ENCODE measurements at regions not wholly inside any gene's neighbourhood (a gene's known extent, or its start where the extent isn't known, plus 50 kb on each side); places are given as distances from the start of the nearest gene placed in this dataset.

DNA sequence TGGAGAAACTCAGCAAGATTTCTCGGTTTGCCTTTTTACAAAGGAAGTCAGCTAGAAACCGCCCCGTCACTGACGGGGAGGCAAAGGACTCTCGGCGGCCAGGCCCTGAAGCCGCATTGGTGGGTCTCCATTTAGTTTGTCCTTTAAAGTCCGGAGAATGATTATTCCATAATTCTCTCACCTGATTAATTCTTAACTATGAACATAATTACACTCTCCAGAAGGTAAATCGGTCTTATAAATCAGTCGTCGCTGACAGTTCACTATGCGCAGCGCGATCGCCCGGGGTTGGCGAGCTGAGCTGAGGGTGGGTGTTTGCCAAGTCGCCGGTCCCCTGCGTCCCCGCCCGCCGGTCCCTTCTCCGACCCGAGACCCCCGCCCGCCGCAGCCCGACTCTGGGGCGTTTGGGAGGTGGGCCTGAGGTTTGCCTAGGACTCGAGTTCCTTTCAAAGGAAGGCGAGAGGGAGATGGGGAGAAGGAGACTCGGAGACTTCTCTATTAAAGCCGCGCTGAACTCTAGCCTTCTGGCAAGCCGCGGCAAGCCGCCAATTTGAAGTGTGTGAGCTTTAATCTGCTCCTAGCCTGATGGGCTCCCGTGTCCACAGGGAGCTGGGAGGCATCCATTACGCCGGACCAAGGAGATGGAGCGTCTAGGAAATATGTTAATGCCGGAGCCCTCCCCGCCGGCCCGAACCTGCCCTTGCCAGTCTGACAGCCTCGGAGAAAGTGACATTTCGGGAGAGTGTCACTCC is 392.9 kb downstream of the NOVA1 start:
- no peaks in the 10 kb centered on the region for H3K36me3 ChIP-seq (ENCODE audit: control insufficient read depth in 2 of 2, insufficient read depth in 2 of 2, low read length in 2 of 2)
- no peaks in the 10 kb centered on the region for H3K9me3 ChIP-seq (ENCODE audit: control insufficient read depth in 2 of 2, low read length in 2 of 2)
- peak overlapping the region; percentile 24 for H3K27ac ChIP-seq (ENCODE audit: low read length)
- H3K27me3 ChIP-seq (ENCODE audit: control insufficient read depth in 1 of 2, insufficient read depth in 2 of 2, low read length in 2 of 2): peaks cover 2 to 11% of the 10 kb centered on the region in 2 donors
- H3K4me1 ChIP-seq (ENCODE audit: control insufficient read depth, insufficient read depth, low read length): no peaks in the 10 kb centered on the region
- peak overlapping the region; percentile 73 for H3K4me3 ChIP-seq (ENCODE audit: low read length in 2 of 2)
- H3K9ac ChIP-seq (ENCODE audit: low read length in 2 of 2): peak overlapping the region; percentile 6 to 72

DNA sequence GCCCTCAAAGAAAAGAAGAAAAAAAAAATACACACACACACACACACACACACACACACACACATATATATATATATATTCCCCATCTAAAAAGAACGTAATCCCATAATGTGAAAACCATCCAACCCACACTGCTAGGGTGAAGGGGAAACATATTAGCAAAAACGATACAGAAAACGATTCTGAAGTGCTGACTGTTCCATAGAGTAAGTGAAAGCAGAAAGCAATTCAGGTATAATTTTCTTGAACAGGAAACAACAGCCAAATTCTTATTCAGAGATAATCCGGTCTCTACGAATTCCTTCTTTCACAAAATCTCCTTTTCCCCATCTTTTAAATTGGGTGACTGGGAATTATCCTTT is 393.5 kb downstream of the NOVA1 start:
- Histone ChIP-seq H3K36me3 (ENCODE audit: control insufficient read depth in 2 of 2, insufficient read depth in 2 of 2, low read length in 2 of 2) (no peaks in the 10 kb centered on the region), H3K4me3 (ENCODE audit: low read length in 2 of 2) (peak overlapping the region; percentile 73), H3K27ac (ENCODE audit: low read length) (peak overlapping the region; percentile 24), H3K9me3 (ENCODE audit: control insufficient read depth in 2 of 2, low read length in 2 of 2) (no peaks in the 10 kb centered on the region), H3K4me1 (ENCODE audit: control insufficient read depth, insufficient read depth, low read length) (no peaks in the 10 kb centered on the region), H3K9ac (ENCODE audit: low read length in 2 of 2) (peak overlapping the region in 1 of 2 donors; percentile 72), H3K27me3 (ENCODE audit: control insufficient read depth in 1 of 2, insufficient read depth in 2 of 2, low read length in 2 of 2) (peaks cover 2 to 11% of the 10 kb centered on the region in 2 donors)

DNA sequence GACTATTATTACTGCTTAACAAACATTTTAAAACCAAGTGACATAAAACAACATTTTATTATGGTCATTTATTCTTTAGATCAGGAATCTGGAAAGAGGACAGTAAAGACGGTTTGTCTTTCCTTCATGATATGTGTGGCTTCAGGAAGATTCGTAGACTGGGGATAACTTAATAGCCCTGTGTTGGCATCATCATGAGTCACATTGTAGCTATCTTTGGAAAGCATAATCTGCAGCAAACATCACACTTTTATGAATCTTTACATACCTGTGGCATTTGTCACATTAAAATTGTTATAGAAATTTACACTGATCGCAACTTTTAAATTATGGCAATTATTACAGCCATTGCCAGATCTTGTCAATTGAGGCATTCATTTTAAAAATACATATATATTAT is 397.1 kb downstream of the NOVA1 start:
- H3K36me3 ChIP-seq (ENCODE audit: control insufficient read depth in 2 of 2, insufficient read depth in 2 of 2, low read length in 2 of 2): no peaks in the 10 kb centered on the region
- peaks cover 2 to 11% of the 10 kb centered on the region in 2 donors for H3K27me3 ChIP-seq (ENCODE audit: control insufficient read depth in 1 of 2, insufficient read depth in 2 of 2, low read length in 2 of 2)
- no peak overlapping the region for H3K4me3 ChIP-seq (ENCODE audit: low read length in 2 of 2)
- no peak overlapping the region for H3K9ac ChIP-seq (ENCODE audit: low read length in 2 of 2)
- H3K27ac ChIP-seq (ENCODE audit: low read length): no peak overlapping the region
- H3K9me3 ChIP-seq (ENCODE audit: control insufficient read depth in 2 of 2, low read length in 2 of 2): no peaks in the 10 kb centered on the region
- H3K4me1 ChIP-seq (ENCODE audit: control insufficient read depth, insufficient read depth, low read length): no peaks in the 10 kb centered on the region

DNA sequence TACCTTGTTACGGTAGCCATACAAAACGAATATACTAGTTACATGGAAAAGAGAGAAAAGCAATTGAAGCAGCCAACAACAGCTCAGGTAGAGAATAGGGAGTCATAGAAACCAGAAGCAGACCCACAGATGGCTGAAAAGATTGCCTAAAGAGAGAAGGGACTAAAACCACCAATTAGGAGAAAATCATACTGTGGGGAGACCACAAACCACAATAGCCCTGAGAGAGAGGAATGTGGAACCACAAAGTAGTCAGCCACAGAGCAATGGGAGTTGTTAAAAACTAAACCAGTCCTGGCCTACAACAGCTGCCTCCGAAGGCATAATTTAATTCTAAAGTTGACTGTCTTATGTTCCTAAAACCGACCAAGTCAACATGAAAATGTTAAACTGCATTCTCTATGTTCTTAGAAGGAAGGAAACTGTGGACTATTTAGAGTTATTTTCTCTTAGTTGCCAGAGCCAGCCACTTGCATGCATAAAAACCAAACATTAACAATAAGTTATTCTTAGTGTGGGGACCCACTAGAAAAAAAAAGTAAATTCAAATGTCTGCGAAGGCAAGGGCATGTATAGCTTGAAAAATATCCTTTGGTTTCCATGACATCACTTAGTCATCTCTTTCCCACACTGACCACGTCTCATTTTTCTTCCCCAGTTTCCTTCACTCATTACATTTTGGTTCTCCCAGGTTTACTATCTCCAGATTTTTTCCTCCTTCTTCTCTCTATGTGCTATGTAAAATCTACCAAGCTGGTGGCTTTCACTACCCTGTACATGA is 398.1 kb downstream of the NOVA1 start:
- Histone ChIP-seq H3K36me3 (ENCODE audit: control insufficient read depth in 2 of 2, insufficient read depth in 2 of 2, low read length in 2 of 2) (no peaks in the 10 kb centered on the region), H3K9ac (ENCODE audit: low read length in 2 of 2) (no peak overlapping the region), H3K27ac (ENCODE audit: low read length) (no peak overlapping the region)

DNA sequence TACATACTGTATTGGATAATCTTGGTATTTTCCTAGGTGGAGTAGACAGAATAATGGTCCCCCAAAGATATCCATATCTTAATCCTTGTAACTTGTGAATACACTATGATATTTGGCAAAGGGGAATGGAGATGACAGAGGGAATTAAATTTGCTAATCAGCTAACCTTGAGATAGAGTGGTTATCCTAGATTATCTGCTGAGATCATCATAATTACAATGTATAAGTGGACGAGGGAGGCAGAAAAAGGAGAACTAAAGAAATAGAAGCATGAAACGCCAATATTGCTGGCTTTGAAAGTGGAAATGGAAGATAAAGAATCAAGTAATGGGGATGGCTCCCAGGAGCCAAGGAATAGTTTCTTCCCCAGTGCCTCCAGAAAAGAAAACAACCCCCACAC is 398.7 kb downstream of the NOVA1 start:
- Histone ChIP-seq H3K9ac (ENCODE audit: low read length in 2 of 2) (no peak overlapping the region), H3K9me3 (ENCODE audit: control insufficient read depth in 2 of 2, low read length in 2 of 2) (no peaks in the 10 kb centered on the region), H3K4me1 (ENCODE audit: control insufficient read depth, insufficient read depth, low read length) (no peaks in the 10 kb centered on the region), H3K4me3 (ENCODE audit: low read length in 2 of 2) (no peak overlapping the region), H3K36me3 (ENCODE audit: control insufficient read depth in 2 of 2, insufficient read depth in 2 of 2, low read length in 2 of 2) (no peaks in the 10 kb centered on the region), H3K27me3 (ENCODE audit: control insufficient read depth in 1 of 2, insufficient read depth in 2 of 2, low read length in 2 of 2) (peaks cover 0 to 2% of the 10 kb centered on the region in 2 donors), H3K27ac (ENCODE audit: low read length) (no peak overlapping the region)

More for the DNA sequence above, 398.1 kb downstream of the NOVA1 start:
- no peaks in the 10 kb centered on the region for H3K4me1 ChIP-seq (ENCODE audit: control insufficient read depth, insufficient read depth, low read length)
- no peak overlapping the region for H3K4me3 ChIP-seq (ENCODE audit: low read length in 2 of 2)
- no peaks in the 10 kb centered on the region for H3K9me3 ChIP-seq (ENCODE audit: control insufficient read depth in 2 of 2, low read length in 2 of 2)
- H3K27me3 ChIP-seq (ENCODE audit: control insufficient read depth in 1 of 2, insufficient read depth in 2 of 2, low read length in 2 of 2): peaks cover 2 to 4% of the 10 kb centered on the region in 2 donors

DNA sequence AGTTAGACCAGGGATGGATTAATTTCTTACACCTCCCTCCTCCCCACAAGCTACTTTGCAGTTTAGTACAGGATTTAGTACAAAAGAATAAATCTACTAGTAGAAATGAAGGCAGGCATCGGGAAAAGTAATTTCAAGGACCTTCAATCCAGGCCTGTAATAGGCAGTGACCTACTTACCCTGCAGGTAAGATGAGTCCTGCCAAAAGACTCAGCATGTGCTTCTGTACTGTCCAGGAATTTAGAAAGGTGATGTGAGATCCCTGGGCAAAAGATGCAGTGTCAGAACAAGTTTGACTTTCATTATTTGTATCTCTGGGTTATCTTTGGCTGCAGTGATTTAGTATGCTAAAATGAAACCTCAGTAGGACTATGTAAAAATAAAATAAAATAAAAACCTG is 403.0 kb downstream of the NOVA1 start:
- no peaks in the 10 kb centered on the region for H3K36me3 ChIP-seq (ENCODE audit: control insufficient read depth in 2 of 2, insufficient read depth in 2 of 2, low read length in 2 of 2)
- H3K27ac ChIP-seq (ENCODE audit: low read length): no peak overlapping the region
- no peaks in the 10 kb centered on the region for H3K9me3 ChIP-seq (ENCODE audit: control insufficient read depth in 2 of 2, low read length in 2 of 2)
- H3K4me3 ChIP-seq (ENCODE audit: low read length in 2 of 2): no peak overlapping the region
- no peak overlapping the region for H3K9ac ChIP-seq (ENCODE audit: low read length in 2 of 2)
- H3K27me3 ChIP-seq (ENCODE audit: control insufficient read depth in 1 of 2, insufficient read depth in 2 of 2, low read length in 2 of 2): no peaks in the 10 kb centered on the region
- no peaks in the 10 kb centered on the region for H3K4me1 ChIP-seq (ENCODE audit: control insufficient read depth, insufficient read depth, low read length)

DNA sequence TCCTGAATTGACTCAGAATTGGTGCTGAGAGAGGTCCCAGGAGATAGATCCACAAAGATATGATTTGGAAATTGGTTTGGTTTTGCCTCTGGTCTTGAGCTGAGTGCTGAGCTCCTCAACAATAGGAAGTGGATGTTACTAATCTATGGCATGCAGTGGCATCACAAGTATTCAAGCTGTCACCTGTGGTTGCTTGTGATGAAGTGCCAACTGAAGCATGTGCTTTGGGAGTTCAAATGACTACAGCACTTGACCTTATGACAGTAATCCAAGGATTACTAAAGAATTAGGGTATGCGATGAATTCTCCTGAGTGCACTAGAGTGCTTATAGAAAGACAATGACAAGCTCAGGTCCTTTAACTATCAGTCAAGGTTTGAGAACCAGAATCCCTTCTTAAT is 406.2 kb downstream of the NOVA1 start:
- Histone ChIP-seq H3K9ac (ENCODE audit: low read length in 2 of 2) (no peak overlapping the region), H3K27me3 (ENCODE audit: control insufficient read depth in 1 of 2, insufficient read depth in 2 of 2, low read length in 2 of 2) (no peaks in the 10 kb centered on the region), H3K27ac (ENCODE audit: low read length) (no peak overlapping the region), H3K9me3 (ENCODE audit: control insufficient read depth in 2 of 2, low read length in 2 of 2) (no peaks in the 10 kb centered on the region), H3K36me3 (ENCODE audit: control insufficient read depth in 2 of 2, insufficient read depth in 2 of 2, low read length in 2 of 2) (no peaks in the 10 kb centered on the region), H3K4me1 (ENCODE audit: control insufficient read depth, insufficient read depth, low read length) (no peaks in the 10 kb centered on the region), H3K4me3 (ENCODE audit: low read length in 2 of 2) (no peak overlapping the region)

DNA sequence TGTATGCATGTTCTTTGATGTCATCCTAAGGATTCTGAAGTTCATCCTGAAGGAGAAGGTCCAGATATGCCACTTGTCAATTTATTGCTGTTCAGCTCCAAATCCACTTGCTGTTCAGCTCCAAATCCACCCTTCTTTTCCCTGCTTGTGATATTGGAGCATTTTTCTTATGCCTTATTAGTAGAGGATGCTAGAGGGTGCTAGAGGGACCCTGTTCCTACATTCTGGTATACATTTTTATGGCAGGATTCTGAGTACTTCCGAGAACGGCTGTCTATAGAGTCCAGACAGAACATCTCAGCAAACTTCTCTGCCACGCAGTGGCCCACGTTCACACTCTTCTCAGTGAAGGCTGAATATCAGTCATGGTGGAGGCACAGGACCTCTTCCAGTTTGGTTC is 406.7 kb downstream of the NOVA1 start:
- Histone ChIP-seq H3K36me3 (ENCODE audit: control insufficient read depth in 2 of 2, insufficient read depth in 2 of 2, low read length in 2 of 2) (no peaks in the 10 kb centered on the region), H3K27ac (ENCODE audit: low read length) (no peak overlapping the region), H3K9ac (ENCODE audit: low read length in 2 of 2) (no peak overlapping the region), H3K4me3 (ENCODE audit: low read length in 2 of 2) (no peak overlapping the region), H3K27me3 (ENCODE audit: control insufficient read depth in 1 of 2, insufficient read depth in 2 of 2, low read length in 2 of 2) (no peaks in the 10 kb centered on the region), H3K9me3 (ENCODE audit: control insufficient read depth in 2 of 2, low read length in 2 of 2) (no peaks in the 10 kb centered on the region), H3K4me1 (ENCODE audit: control insufficient read depth, insufficient read depth, low read length) (no peaks in the 10 kb centered on the region)

DNA sequence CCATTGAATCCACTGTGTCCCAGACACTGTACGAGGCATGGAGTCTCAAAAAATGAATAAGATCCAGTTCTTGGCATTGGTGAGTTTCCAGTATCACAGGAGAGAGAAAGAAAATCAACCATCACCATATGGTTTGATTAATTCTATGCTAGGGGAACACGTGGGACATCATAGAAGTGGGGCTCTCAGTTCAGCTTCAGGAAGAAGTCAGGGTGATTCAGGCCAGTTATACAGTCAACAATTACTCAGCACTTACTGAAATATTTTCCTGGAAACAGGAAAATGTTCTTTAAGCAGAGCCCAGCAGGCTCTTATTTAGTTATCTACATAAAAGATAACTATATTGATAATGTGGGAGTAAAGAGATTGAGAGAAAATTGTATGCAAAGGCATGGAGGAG is 407.2 kb downstream of the NOVA1 start:
- Histone ChIP-seq H3K4me3 (ENCODE audit: low read length in 2 of 2) (no peak overlapping the region), H3K9me3 (ENCODE audit: control insufficient read depth in 2 of 2, low read length in 2 of 2) (no peaks in the 10 kb centered on the region), H3K9ac (ENCODE audit: low read length in 2 of 2) (no peak overlapping the region), H3K4me1 (ENCODE audit: control insufficient read depth, insufficient read depth, low read length) (no peaks in the 10 kb centered on the region), H3K27ac (ENCODE audit: low read length) (no peak overlapping the region), H3K36me3 (ENCODE audit: control insufficient read depth in 2 of 2, insufficient read depth in 2 of 2, low read length in 2 of 2) (no peaks in the 10 kb centered on the region), H3K27me3 (ENCODE audit: control insufficient read depth in 1 of 2, insufficient read depth in 2 of 2, low read length in 2 of 2) (no peaks in the 10 kb centered on the region)

DNA sequence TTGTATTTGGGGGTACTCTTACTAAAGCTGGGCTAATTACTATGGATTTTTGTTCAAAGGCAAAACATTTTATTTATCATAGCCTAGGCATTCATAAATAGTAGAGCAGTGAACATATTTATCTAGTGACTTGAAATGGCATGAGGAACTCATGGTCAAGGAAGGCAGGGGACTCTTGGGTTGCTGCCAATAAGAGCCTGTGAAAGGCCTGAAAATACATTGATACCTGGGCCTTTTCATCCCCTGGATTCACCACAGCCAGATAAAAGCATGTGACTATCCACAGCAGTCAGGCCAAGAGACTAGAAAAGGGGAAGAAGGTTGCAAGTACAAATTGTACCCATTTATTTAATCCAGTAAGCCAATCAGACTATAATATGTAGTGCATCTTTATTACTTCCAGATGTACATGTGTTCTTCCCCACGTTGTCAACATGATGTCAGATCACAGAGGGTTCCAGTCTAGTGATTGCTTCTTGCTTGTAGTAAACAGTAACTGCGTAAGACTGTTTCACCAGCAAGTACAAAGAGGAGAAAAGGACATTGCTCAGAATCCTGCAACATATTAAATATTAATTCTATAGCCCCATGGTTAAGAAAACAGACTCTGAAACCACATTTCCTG is 409.7 kb downstream of the NOVA1 start:
- no peaks in the 10 kb centered on the region for H3K9me3 ChIP-seq (ENCODE audit: control insufficient read depth in 2 of 2, low read length in 2 of 2)
- no peaks in the 10 kb centered on the region for H3K27me3 ChIP-seq (ENCODE audit: control insufficient read depth in 1 of 2, insufficient read depth in 2 of 2, low read length in 2 of 2)
- no peak overlapping the region for H3K9ac ChIP-seq (ENCODE audit: low read length in 2 of 2)
- no peaks in the 10 kb centered on the region for H3K36me3 ChIP-seq (ENCODE audit: control insufficient read depth in 2 of 2, insufficient read depth in 2 of 2, low read length in 2 of 2)
- H3K27ac ChIP-seq (ENCODE audit: low read length): no peak overlapping the region
- H3K4me3 ChIP-seq (ENCODE audit: low read length in 2 of 2): no peak overlapping the region
- H3K4me1 ChIP-seq (ENCODE audit: control insufficient read depth, insufficient read depth, low read length): no peaks in the 10 kb centered on the region

Data from stomach smooth muscle (tissue), 2 donors.